HCT116 (cell line): ENCODE measurements at regions not wholly inside any gene's neighbourhood (a gene's known extent, or its start where the extent isn't known, plus 50 kb on each side); places are given as distances from the start of the nearest gene placed in this dataset.

Experiments used
- ATAC-seq: fragments of 200-7000 bp; cut with Tn5 transposase; 2 replicates; pipeline ENCODE4 v1.9.1; 2020; ENCODE audit warnings: mild to moderate bottlenecking, moderate library complexity
- BruUV-seq: library from RNA; stranded (reverse); fragments of 400-500 nt; replicated peaks from 2 replicates; lab custom pipeline; 2021; lab: Mats Ljungman, UMichigan
- CTCF ChIA-PET: fragments of 300-600 bp; sonication (Branson Sonifier 250); formaldehyde crosslinking; loops from one replicate; lab custom pipeline; 2021; ENCODE audit warnings: antibody characterized with exemption; lab: Charles Lee
- POLR2A ChIA-PET: fragments of 300-600, 350-600 bp; sonication (Branson Sonifier 250); formaldehyde crosslinking; loops from one replicate; lab custom pipeline; 2021; ENCODE audit warnings: antibody characterized with exemption; lab: Charles Lee
- RAD21 ChIA-PET, 2 experiments: fragments of 300-600 bp; sonication (Branson Sonifier 250); formaldehyde crosslinking; loops; one replicate each; lab custom pipeline; 2023; ENCODE audit warnings: low total read pairs in 2 of 2; ENCODE audit not compliant: uncharacterized antibody in 2 of 2, unreplicated experiment in 2 of 2, low non-redundant PET in 1 of 2; lab: Charles Lee
- DNase-seq: peaks from one replicate; pipeline ENCODE4 v3.0.0-alpha.2; 2010; ENCODE audit warnings: low read depth, low spot score
- H2AFZ ChIP-seq: fragments of 200-600 bp; shearing (Covaris generic), sonication (generic); 2 replicates; pipeline ENCODE4 v1.6.1; 2017; ENCODE audit warnings: low read depth, mixed run types, mixed read lengths, antibody characterized with exemption, low read length; ENCODE audit not compliant: poor library complexity, severe bottlenecking
- H3K27ac ChIP-seq: 2 replicates; pipeline ENCODE4 v1.5.1; 2012; ENCODE audit warnings: low read depth, low read length
- H3K27me3 ChIP-seq: fragments of 200-600 bp; sonication (generic); 2 replicates; pipeline ENCODE4 v1.6.1; 2016; ENCODE audit warnings: mixed run types, low read length, mixed read lengths; ENCODE audit not compliant: insufficient read depth
- H3K36me3 ChIP-seq, 2 experiments: fragments of 200-500 bp in 1 of 2; fragments of 200-600 bp in 1 of 2; sonication (Bioruptor generic) in 1 of 2; sonication (generic) in 1 of 2; 2 replicates each; pipeline versions ENCODE4 v1.5.1 to v1.6.1; 2014 to 2016; ENCODE audit warnings: low read length in 2 of 2, inconsistent platforms in 1 of 2, mixed read lengths in 1 of 2, mixed run types in 1 of 2; ENCODE audit not compliant: insufficient read depth in 2 of 2, control insufficient read depth in 1 of 2
- H3K4me1 ChIP-seq, 2 experiments: fragments of 200-600 bp in 1 of 2; sonication (generic) in 1 of 2; 2 replicates each; pipeline versions ENCODE4 v1.5.1 to v1.6.1; 2012 to 2017; ENCODE audit warnings: low read length in 2 of 2, inconsistent platforms in 1 of 2, mild to moderate bottlenecking in 1 of 2, mixed read lengths in 1 of 2, mixed run types in 1 of 2, moderate library complexity in 1 of 2; ENCODE audit not compliant: insufficient read depth in 2 of 2, control insufficient read depth in 1 of 2
- H3K4me2 ChIP-seq: fragments of 200-600 bp; sonication (generic); 2 replicates; pipeline ENCODE4 v1.6.1; 2017; ENCODE audit warnings: mixed run types, low read length, mixed read lengths
- H3K4me3 ChIP-seq, 2 experiments: fragments of 200-600 bp in 1 of 2; sonication (generic) in 1 of 2; replicated peaks in 1 of 2; 2 replicates each; pipeline ENCODE4 v1.5.1; 2011 to 2016; ENCODE audit warnings: low read length in 2 of 2, control low read depth in 1 of 2, low read depth in 1 of 2, mild to moderate bottlenecking in 1 of 2, mixed read lengths in 1 of 2, mixed run types in 1 of 2
- H3K79me2 ChIP-seq: fragments of 200-600 bp; sonication (generic); 2 replicates; pipeline ENCODE4 v1.6.1; 2017; ENCODE audit warnings: mild to moderate bottlenecking, mixed run types, low read length, moderate library complexity, mixed read lengths; ENCODE audit not compliant: insufficient read depth
- H3K9ac ChIP-seq: fragments of 200-600 bp; sonication (generic); 2 replicates; pipeline ENCODE4 v1.6.1; 2016; ENCODE audit warnings: low read length, mixed read lengths
- H3K9me2 ChIP-seq: fragments of 200-600 bp; sonication (generic), shearing (Covaris generic); 2 replicates; pipeline ENCODE4 v1.6.1; 2017; ENCODE audit warnings: mixed run types, mild to moderate bottlenecking, moderate library complexity; ENCODE audit not compliant: insufficient read depth
- H3K9me3 ChIP-seq, 2 experiments: fragments of 200-500 bp in 1 of 2; fragments of 200-600 bp in 1 of 2; sonication (Bioruptor generic) in 1 of 2; sonication (generic) in 1 of 2; 2 replicates each; pipeline ENCODE4 v1.6.1; 2014 to 2017; ENCODE audit warnings: low read length in 2 of 2, mixed read lengths in 2 of 2, inconsistent platforms in 1 of 2, low read depth in 1 of 2, mild to moderate bottlenecking in 1 of 2, mixed run types in 1 of 2, moderate library complexity in 1 of 2; ENCODE audit not compliant: control insufficient read depth in 1 of 2, insufficient read depth in 1 of 2
- H4K20me1 ChIP-seq: fragments of 200-600 bp; sonication (generic), shearing (Covaris generic); 2 replicates; pipeline ENCODE4 v1.6.1; 2017; ENCODE audit warnings: mixed run types, mild to moderate bottlenecking, moderate library complexity; ENCODE audit not compliant: insufficient read depth
- ATF3 ChIP-seq: IDR thresholded peaks from 2 replicates; pipeline ENCODE4 v1.6.1; 2012
- CBX3 ChIP-seq: IDR thresholded peaks from 2 replicates; pipeline ENCODE4 v1.6.1; 2012; ENCODE audit warnings: low read depth
- CEBPB ChIP-seq: IDR thresholded peaks from 2 replicates; pipeline ENCODE4 v1.6.1; 2012; ENCODE audit warnings: low read depth
- CTCF ChIP-seq, 3 experiments: fragments of 200-600 bp in 1 of 3; sonication (generic) in 1 of 3; IDR thresholded peaks in 2 of 3; conservative IDR thresholded peaks in 1 of 3; 2 replicates each; pipeline ENCODE4 v1.5.1; 2012 to 2017; ENCODE audit warnings: low read depth in 2 of 3, low read length in 2 of 3, antibody characterized with exemption in 1 of 3, borderline replicate concordance in 1 of 3, control low read depth in 1 of 3, mild to moderate bottlenecking in 1 of 3, mixed read lengths in 1 of 3, mixed run types in 1 of 3, moderate library complexity in 1 of 3; ENCODE audit not compliant: insufficient read depth in 1 of 3
- EGR1 ChIP-seq: IDR thresholded peaks from 2 replicates; pipeline ENCODE4 v1.6.1; 2012; ENCODE audit warnings: low read depth
- ELF1 ChIP-seq: IDR thresholded peaks from 2 replicates; pipeline ENCODE4 v1.6.1; 2012; ENCODE audit warnings: low read depth, borderline replicate concordance
- EZH2 ChIP-seq: fragments of 200-600 bp; sonication (generic); IDR thresholded peaks from 2 replicates; pipeline ENCODE4 v1.6.1; 2017; ENCODE audit warnings: antibody characterized with exemption, mixed run types
- EZH2phosphoT487 ChIP-seq: fragments of 200-600 bp; IDR thresholded peaks from 2 replicates; pipeline ENCODE4 v1.6.1; 2018; ENCODE audit warnings: antibody characterized with exemption, borderline replicate concordance
- FOSL1 ChIP-seq: IDR thresholded peaks from 2 replicates; pipeline ENCODE4 v1.6.1; 2012; ENCODE audit warnings: low read depth
- JUND ChIP-seq: IDR thresholded peaks from 2 replicates; pipeline ENCODE4 v1.6.1; 2012
- MAX ChIP-seq: IDR thresholded peaks from 2 replicates; pipeline ENCODE4 v1.6.1; 2012
- RAD21 ChIP-seq: IDR thresholded peaks from 2 replicates; pipeline ENCODE4 v1.6.1; 2012; ENCODE audit warnings: low read depth, mild to moderate bottlenecking
- REST ChIP-seq: IDR thresholded peaks from 2 replicates; pipeline ENCODE4 v1.6.1; 2012; ENCODE audit warnings: low read depth
- SIN3A ChIP-seq: IDR thresholded peaks from 2 replicates; pipeline ENCODE4 v1.6.1; 2012; ENCODE audit warnings: low read depth
- SRF ChIP-seq: IDR thresholded peaks from 2 replicates; pipeline ENCODE4 v1.6.1; 2012; ENCODE audit warnings: low read depth
- TCF7L2 ChIP-seq: IDR thresholded peaks from 2 replicates; pipeline ENCODE4 v1.7.0; 2011; ENCODE audit warnings: borderline replicate concordance, inconsistent platforms; ENCODE audit not compliant: insufficient read depth, insufficient read length; ENCODE audit errors: extremely low read depth
- ZBTB33 ChIP-seq: IDR thresholded peaks from 2 replicates; pipeline ENCODE4 v1.6.1; 2011; ENCODE audit warnings: mild to moderate bottlenecking, low read length, moderate library complexity; ENCODE audit not compliant: insufficient replicate concordance; ENCODE audit errors: extremely low read depth
- ZFX ChIP-seq: fragments of 450-650 bp; IDR thresholded peaks from 2 replicates; pipeline ENCODE4 v1.6.1; 2017
- ZNF274 ChIP-seq: fragments of 200-500 bp; sonication (Bioruptor generic); IDR thresholded peaks from 2 replicates; pipeline ENCODE4 v1.6.1; 2014; ENCODE audit warnings: mild to moderate bottlenecking, low read depth, low read length, inconsistent platforms
- intact Hi-C: fragments of 100-400 bp; cut with micrococcal nuclease; formaldehyde crosslinking; loops from 2 replicates; pipeline ENCODE4 v1.10.0; 2022

- Histone ChIP-seq H2AFZ (no peak overlapping the region), H3K9me2 (no peaks in the 10 kb centered on the region), H3K79me2 (no peaks in the 10 kb centered on the region), H4K20me1 (no peaks in the 10 kb centered on the region), H3K27me3 (0 out of 2 replicates have a peak, but pooled peaks cover 4% of the 10 kb centered on the region), H3K4me1 (no peaks in the 10 kb centered on the region), H3K4me2 (no peak overlapping the region), H3K9ac (no peak overlapping the region), H3K36me3 (no peaks in the 10 kb centered on the region), H3K4me3 (no peak overlapping the region), H3K27ac (no peak overlapping the region), H3K9me3 (no peaks in the 10 kb centered on the region)
- ATAC-seq (no peak), DNase-seq (no peak)
- POLR2A ChIA-PET, result no interaction called here
- CTCF ChIA-PET, result no interaction called here
- TF ChIP-seq JUND, result no peak
- TF ChIP-seq SRF, result no peak
- TF ChIP-seq CBX3, result no peak
- TF ChIP-seq ATF3, result no peak
- no peak for TF ChIP-seq EZH2phosphoT487
- TF ChIP-seq FOSL1, result no peak
- no peak for TF ChIP-seq ELF1
- no peak for TF ChIP-seq CTCF (IDR thresholded peaks at IDR 0.05 in 2 of 3, conservative IDR thresholded peaks at IDR 0.05 in 1 of 3; ENCODE audit: borderline replicate concordance in 1 of 3, insufficient read depth in 1 of 3, low read depth in 2 of 3, low read length in 2 of 3)
- TF ChIP-seq EZH2, result no peak
- TF ChIP-seq SIN3A, result no peak
- no peak for TF ChIP-seq CEBPB
- no peak for TF ChIP-seq ZBTB33
- no peak for TF ChIP-seq RAD21
- no peak for TF ChIP-seq ZNF274
- no peak for TF ChIP-seq EGR1
- TF ChIP-seq REST, result no peak
- no peak for TF ChIP-seq TCF7L2
- TF ChIP-seq ZFX, result no peak
- no peak for TF ChIP-seq MAX
- no TSS peak for BruUV-seq
- RAD21 ChIA-PET, result no interaction called here
- intact Hi-C loops, result no loop called here
Measured at GRCh38 chr5:163604013-163604412, 98.6 kb downstream of the MAT2B start.
